Fibroblast of pulmonary artery (primary cell): ENCODE measurements at regions not wholly inside any gene's neighbourhood (a gene's known extent, or its start where the extent isn't known, plus 50 kb on each side); places are given as distances from the start of the nearest gene placed in this dataset.
"Not testable (repeated sequence)": the region's sequence is repeated elsewhere in the genome, so short reads cannot be mapped to it uniquely, and the experiment has no call there.

Source experiments
- DNase-seq: peaks from one replicate; pipeline ENCODE4 v3.0.0-alpha.2; 2010; ENCODE audit warnings: low read depth
- H3K4me3 ChIP-seq: replicated peaks from 2 replicates; pipeline ENCODE4 v1.5.1; 2011; ENCODE audit warnings: low read depth, mild to moderate bottlenecking, control low read depth, low read length, moderate library complexity
- TF ChIP-seq, protein P1 (sequence below): IDR thresholded peaks from 2 replicates; pipeline ENCODE4 v1.5.1; 2011; ENCODE audit warnings: mild to moderate bottlenecking, control low read depth, low read length, inconsistent platforms; ENCODE audit errors: missing control alignments

DNA sequence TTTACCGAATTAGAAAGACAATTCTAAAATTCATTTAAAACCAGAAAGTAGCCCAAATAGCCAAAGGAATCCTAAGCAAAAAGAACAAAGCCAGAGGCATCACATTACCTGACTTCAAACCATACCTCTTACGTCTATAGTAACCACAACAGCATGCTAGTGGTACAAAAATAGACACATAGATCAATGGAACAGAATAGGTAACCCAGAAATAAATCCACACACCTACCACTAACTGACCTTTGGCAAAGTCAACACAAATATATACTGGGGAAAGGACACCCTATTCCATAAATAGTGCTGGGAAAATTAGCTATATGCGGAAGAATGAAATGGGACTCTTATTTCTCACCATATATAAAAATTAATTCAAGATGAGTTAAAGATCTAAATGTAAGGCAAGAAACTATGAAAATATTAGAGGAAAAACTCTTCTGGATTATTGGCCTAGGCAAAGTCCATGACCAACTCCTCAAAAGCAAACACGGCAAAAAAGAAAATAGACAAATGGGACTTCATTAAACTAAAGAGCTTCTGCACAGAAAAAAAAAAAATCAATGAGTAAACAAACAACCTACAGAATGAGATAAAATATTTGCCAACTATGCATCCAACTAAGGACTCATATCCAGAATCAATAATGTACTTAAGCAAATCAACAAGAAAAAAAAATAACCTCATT, 568.9 kb downstream of the SOX5 start:
- TF ChIP-seq, protein P1, sequence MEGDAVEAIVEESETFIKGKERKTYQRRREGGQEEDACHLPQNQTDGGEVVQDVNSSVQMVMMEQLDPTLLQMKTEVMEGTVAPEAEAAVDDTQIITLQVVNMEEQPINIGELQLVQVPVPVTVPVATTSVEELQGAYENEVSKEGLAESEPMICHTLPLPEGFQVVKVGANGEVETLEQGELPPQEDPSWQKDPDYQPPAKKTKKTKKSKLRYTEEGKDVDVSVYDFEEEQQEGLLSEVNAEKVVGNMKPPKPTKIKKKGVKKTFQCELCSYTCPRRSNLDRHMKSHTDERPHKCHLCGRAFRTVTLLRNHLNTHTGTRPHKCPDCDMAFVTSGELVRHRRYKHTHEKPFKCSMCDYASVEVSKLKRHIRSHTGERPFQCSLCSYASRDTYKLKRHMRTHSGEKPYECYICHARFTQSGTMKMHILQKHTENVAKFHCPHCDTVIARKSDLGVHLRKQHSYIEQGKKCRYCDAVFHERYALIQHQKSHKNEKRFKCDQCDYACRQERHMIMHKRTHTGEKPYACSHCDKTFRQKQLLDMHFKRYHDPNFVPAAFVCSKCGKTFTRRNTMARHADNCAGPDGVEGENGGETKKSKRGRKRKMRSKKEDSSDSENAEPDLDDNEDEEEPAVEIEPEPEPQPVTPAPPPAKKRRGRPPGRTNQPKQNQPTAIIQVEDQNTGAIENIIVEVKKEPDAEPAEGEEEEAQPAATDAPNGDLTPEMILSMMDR, result no peak
- DNase-seq, result no peak
- H3K4me3 ChIP-seq, result no peak overlapping the region

DNA sequence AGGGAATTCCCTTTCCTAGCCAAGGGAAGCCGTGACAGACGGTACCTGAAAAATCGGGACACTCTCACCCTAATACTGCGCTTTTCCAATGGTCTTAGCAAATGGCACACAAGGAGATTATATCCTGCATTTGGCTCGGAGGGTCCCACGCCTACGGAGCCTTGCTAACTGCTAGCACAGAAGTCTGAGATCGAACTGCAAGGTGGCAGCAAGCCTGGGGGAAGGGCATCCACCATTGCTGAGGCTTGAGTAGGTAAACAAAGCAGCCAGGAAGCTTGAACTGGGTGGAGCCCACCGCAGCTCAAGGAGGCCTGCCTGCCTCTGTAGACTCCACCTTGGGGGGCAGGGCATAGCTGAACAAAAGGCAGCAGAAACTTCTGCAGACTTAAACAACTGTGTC, 560.6 kb downstream of the SOX5 start:
- DNase-seq, H3K4me3 ChIP-seq: not testable (repeated sequence)

DNA sequence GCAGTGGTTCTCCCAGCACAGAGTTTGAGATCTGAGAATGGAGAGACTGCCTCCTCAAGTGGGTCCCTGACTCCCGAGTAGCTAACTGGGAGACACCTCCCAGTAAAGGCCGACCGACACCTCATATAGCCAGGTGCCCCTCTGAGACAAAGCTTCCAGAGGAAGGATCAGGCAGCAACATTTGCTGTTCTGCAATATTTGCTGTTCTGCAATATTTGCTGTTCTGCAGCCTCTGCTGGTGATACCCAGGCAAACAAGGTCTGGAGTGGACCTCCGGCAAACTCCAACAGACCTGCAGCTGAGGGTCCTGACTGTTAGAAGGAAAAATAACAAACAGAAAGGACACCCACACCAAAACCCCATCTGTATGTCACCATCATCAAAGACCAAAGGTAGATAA, 560.2 kb downstream of the SOX5 start:
- H3K4me3 ChIP-seq, DNase-seq: not testable (repeated sequence)

DNA sequence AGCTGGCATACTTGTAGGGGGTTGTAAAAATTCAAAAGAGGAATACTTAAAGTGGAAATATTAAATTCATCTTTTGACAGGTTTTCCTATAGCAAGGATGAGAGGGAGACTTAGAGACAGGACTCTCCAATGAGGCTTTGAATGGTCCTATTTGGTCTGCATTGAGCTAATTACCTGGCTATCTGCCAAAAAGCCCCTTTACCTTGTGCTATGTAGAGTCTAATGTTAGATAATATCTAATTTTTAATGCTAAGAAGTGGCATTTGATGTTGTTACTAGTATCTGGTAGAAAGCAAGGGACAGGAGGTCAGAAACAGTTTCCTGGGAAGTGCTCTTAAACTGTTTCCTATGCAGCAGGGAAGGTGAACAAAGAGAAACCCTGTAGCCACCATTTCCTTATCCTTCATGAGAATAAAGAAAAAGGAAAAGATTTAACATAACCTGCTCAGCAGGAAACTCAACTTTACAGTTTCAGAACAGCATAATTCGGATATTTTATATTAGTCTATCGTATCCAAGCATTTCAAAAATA, 550.0 kb downstream of the SOX5 start:
- no peak overlapping the region for H3K4me3 ChIP-seq
- DNase-seq, result no peak
- TF ChIP-seq, protein P1, result no peak

GRCh38 chr12:23415180-23415579, 534.3 kb downstream of the SOX5 start:
- TF ChIP-seq, protein P1, result no peak
- no peak overlapping the region for H3K4me3 ChIP-seq
- DNase-seq, result peak; percentile 18

- H3K4me3 ChIP-seq, result no peak overlapping the region
- no peak for DNase-seq
- TF ChIP-seq, protein P1, result no peak
Measured at GRCh38 chr12:23421556-23421955, 527.9 kb downstream of the SOX5 start.

DNA sequence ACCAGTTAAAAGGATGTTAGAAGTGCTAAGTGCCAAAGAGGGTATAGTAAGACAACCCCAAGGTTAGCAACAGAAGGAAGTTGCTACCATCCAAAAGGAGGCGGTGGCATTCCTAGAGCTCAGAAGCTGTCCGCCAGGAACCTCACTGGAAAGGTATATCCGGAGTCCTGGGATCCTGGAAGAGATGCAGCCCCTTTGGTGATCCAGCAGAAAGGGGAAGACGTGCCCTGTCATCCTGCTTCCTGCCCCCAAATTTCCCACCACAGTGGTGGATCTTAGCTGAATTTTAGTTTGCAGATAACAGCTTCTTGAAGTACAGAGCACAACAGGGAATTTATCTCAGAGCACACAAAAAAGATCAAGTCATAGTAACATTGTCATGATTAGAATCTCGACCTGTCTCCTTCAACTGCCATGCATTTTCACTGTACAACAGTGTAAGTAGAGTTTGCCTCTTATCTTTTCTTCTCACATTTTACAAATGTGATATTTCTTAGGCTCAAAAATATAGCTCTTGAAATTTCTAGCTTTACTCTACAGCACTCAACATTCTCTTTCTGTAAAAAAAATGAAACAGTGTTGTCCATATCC, 526.3 kb downstream of the SOX5 start:
- DNase-seq, result no peak
- TF ChIP-seq, protein P1, result no peak
- no peak overlapping the region for H3K4me3 ChIP-seq

DNA sequence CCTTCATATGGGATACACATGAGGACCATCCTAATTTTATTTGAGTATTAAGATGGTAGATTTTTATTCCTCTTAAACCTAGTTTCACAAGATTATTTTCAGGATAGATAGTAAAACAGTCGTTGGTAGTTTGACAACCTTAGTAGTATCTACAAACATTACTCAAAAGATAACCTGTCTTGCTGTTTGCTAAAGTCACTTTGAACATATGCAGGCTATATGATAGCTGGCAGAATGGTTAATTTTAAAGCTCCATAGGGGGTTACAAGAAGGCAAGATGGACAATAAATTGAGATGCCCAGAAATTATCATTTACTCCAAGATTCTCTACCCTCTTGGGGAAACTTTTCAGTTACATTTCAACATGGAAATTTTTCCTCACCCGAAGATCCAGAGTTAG, 525.7 kb downstream of the SOX5 start:
- no peak for DNase-seq
- TF ChIP-seq, protein P1, result no peak
- H3K4me3 ChIP-seq, result no peak overlapping the region
